Sigmoid colon (tissue), 4 donors: ENCODE measurements at regions not wholly inside any gene's neighbourhood (a gene's known extent, or its start where the extent isn't known, plus 50 kb on each side); places are given as distances from the start of the nearest gene placed in this dataset.

Experiments used
- CTCF ChIP-seq, 4 experiments: fragments of 450-650 bp in 3 of 4; fragments of 200-600 bp in 1 of 4; IDR thresholded peaks; one replicate each; pipeline ENCODE4 v1.5.1; 2016 to 2019; ENCODE audit warnings: antibody characterized with exemption in 4 of 4, mild to moderate bottlenecking in 3 of 4, moderate library complexity in 2 of 4
- POLR2A ChIP-seq, 2 donors: fragments of 450-650 bp; IDR thresholded peaks; one replicate each; pipeline ENCODE4 v1.6.1; 2016; ENCODE audit warnings: antibody characterized with exemption in 2 of 2, mild to moderate bottlenecking in 2 of 2, moderate library complexity in 2 of 2
- POLR2AphosphoS5 ChIP-seq, 4 donors: sonication (generic); formaldehyde crosslinking; IDR thresholded peaks; one replicate each; pipeline ENCODE4 v1.6.1; 2017; ENCODE audit warnings: antibody characterized with exemption in 4 of 4

DNA sequence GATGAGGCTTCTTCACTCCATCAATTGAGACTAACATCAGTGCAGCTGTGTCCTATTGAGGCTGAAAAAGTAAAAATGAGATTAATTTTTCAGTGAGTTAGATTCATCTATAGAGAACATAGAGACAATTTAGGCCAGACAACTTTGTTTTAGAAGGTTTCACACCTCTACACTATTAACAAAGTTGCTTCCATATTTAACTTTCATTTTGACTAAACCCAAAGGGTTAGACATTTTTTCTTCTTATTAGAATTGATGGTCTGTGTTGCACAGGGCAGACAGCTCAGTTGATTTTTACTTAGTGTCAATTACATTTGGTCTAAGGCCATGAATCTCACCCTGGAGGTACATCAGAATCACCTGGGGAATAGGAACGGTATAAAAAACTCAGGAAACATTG lies 130.2 kb upstream of the NXPH2 start:
- TF ChIP-seq CTCF (IDR thresholded peaks at IDR 0.05) = no peak
- no peak for TF ChIP-seq POLR2AphosphoS5 (IDR thresholded peaks at IDR 0.05)
- no peak for TF ChIP-seq POLR2A (IDR thresholded peaks at IDR 0.05)
